Astrocyte (in vitro differentiated cells and primary cell): ENCODE measurements at regions not wholly inside any gene's neighbourhood (a gene's known extent, or its start where the extent isn't known, plus 50 kb on each side); places are given as distances from the start of the nearest gene placed in this dataset.

Experiments
- CTCF ChIP-seq: IDR thresholded peaks from 2 replicates; pipeline ENCODE4 v1.5.1; 2011; ENCODE audit warnings: low read depth, mild to moderate bottlenecking, inconsistent platforms, low read length, moderate library complexity; ENCODE audit not compliant: insufficient read depth
- EZH2 ChIP-seq: IDR thresholded peaks from 2 replicates; pipeline ENCODE4 v1.6.1; 2012; ENCODE audit warnings: mild to moderate bottlenecking, low read length, inconsistent platforms; ENCODE audit not compliant: insufficient read depth

- TF ChIP-seq CTCF (no peak), EZH2 (no peak)
These were observed 52.1 kb upstream of the PAPPA start for GRCh38 chr9:116101516-116101915.
